CD4-positive, CD25-positive, alpha-beta regulatory T cell (primary cell): ENCODE measurements at regions not wholly inside any gene's neighbourhood (a gene's known extent, or its start where the extent isn't known, plus 50 kb on each side); places are given as distances from the start of the nearest gene placed in this dataset.

Experiments used
- ATAC-seq, 2 donors: fragments of 150-1000 bp; cut with Tn5 transposase; one replicate each; pipeline ENCODE4 v1.10.0; 2021; ENCODE audit warnings: low read depth in 2 of 2, moderate number of reproducible peaks in 2 of 2, moderate library complexity in 1 of 2
- DNase-seq, 3 donors: peaks; one replicate each; pipeline versions ENCODE4 v3.0.0 to v3.0.0-alpha.2; 2012 to 2022; ENCODE audit warnings: mixed read lengths in 1 of 3
- H3K27ac ChIP-seq: one replicate; pipeline ENCODE4 v1.7.0; 2013; ENCODE audit warnings: mild to moderate bottlenecking, low read length; ENCODE audit not compliant: insufficient read depth, poor library complexity, severe bottlenecking
- H3K27me3 ChIP-seq: one replicate; pipeline ENCODE4 v1.7.0; 2013; ENCODE audit warnings: low read length; ENCODE audit not compliant: control insufficient read depth, insufficient read depth
- H3K36me3 ChIP-seq: one replicate; pipeline ENCODE4 v1.7.0; 2013; ENCODE audit warnings: mild to moderate bottlenecking, low read length, moderate library complexity; ENCODE audit not compliant: control insufficient read depth, insufficient read depth
- H3K4me1 ChIP-seq: 2 replicates; pipeline ENCODE4 v1.7.0; 2013; ENCODE audit warnings: mild to moderate bottlenecking, low read length; ENCODE audit not compliant: insufficient read depth, control insufficient read depth, poor library complexity, severe bottlenecking
- H3K4me3 ChIP-seq: one replicate; pipeline ENCODE4 v1.7.0; 2013; ENCODE audit warnings: low read depth, mild to moderate bottlenecking, low read length, moderate library complexity
- H3K9me3 ChIP-seq, 2 experiments: 1 replicate in 1 of 2; 2 replicates in 1 of 2; pipeline ENCODE4 v1.7.0; 2013; ENCODE audit warnings: low read length in 2 of 2, mild to moderate bottlenecking in 1 of 2, moderate library complexity in 1 of 2; ENCODE audit not compliant: control insufficient read depth in 2 of 2
- H3K27ac Mint-ChIP-seq, 3 donors: one replicate each; pipeline ENCODE4 v1.8.0; 2020 to 2022; ENCODE audit warnings: mild to moderate bottlenecking in 3 of 3, mixed read lengths in 3 of 3, moderate library complexity in 2 of 3
- H3K27me3 Mint-ChIP-seq: one replicate; pipeline ENCODE4 v1.8.0; 2022; ENCODE audit warnings: mild to moderate bottlenecking, mixed read lengths
- H3K36me3 Mint-ChIP-seq: one replicate; pipeline ENCODE4 v1.8.0; 2020; ENCODE audit warnings: mixed read lengths
- H3K4me1 Mint-ChIP-seq, 4 donors: one replicate each; pipeline ENCODE4 v1.8.0; 2020 to 2022; ENCODE audit warnings: mixed read lengths in 4 of 4, mild to moderate bottlenecking in 1 of 4
- H3K4me3 Mint-ChIP-seq, 4 donors: one replicate each; pipeline ENCODE4 v1.8.0; 2020 to 2022; ENCODE audit warnings: mild to moderate bottlenecking in 4 of 4, mixed read lengths in 4 of 4, moderate library complexity in 3 of 4
- H3K9me3 Mint-ChIP-seq, 7 donors: one replicate each; pipeline ENCODE4 v1.8.0; 2020 to 2022; ENCODE audit warnings: mixed read lengths in 7 of 7, mild to moderate bottlenecking in 3 of 7, moderate library complexity in 2 of 7

DNA sequence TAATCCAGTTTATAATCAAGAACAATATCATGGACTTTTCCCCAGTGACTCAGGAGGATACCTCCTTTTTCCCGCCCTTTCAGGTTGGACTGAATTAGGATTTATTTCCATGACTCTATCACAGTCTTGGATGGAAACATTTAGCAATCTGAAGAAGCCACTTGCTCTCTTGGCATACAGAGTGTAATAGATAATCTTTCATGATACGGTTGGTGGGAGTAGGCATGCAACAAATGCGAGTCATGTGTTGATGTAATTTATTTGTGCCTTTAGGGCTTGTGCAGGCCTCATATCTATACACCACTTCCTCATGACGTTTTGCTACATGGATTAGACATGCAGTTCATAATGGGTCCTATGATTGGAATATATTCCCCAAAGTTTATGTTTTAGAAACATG is 54.2 kb upstream of the MCTP2 start:
- Histone ChIP-seq H3K27ac (no peak overlapping the region), H3K9me3 (no peaks in the 10 kb centered on the region), H3K4me3 (no peak overlapping the region), H3K4me1 (no peaks in the 10 kb centered on the region), H3K36me3 (no peaks in the 10 kb centered on the region), H3K27me3 (no peaks in the 10 kb centered on the region)
- Mint-ChIP-seq H3K9me3 (peaks cover 0 to 4% (median 0%) of the 10 kb centered on the region in 7 donors), H3K4me3 (no peak overlapping the region), H3K4me1 (no peaks in the 10 kb centered on the region), H3K27me3 (peaks cover 4% of the 10 kb centered on the region), H3K27ac (peak overlapping the region in 1 of 3 donors; percentile 3), H3K36me3 (no peaks in the 10 kb centered on the region)
- DNase-seq (no peak), ATAC-seq (no peak)

GRCh38 chr15:94175420-94175819 is 55.9 kb upstream of the MCTP2 start:
- H3K9me3 Mint-ChIP-seq: peaks cover 0 to 4% (median 0%) of the 10 kb centered on the region in 7 donors
- H3K9me3 ChIP-seq: no peaks in the 10 kb centered on the region
- no peak overlapping the region for H3K4me3 Mint-ChIP-seq
- H3K27me3 Mint-ChIP-seq: peaks cover 4% of the 10 kb centered on the region
- no peaks in the 10 kb centered on the region for H3K36me3 Mint-ChIP-seq
- H3K4me3 ChIP-seq: no peak overlapping the region
- H3K27me3 ChIP-seq: no peaks in the 10 kb centered on the region
- DNase-seq (no peak), ATAC-seq (no peak)
- H3K27ac Mint-ChIP-seq: no peak overlapping the region
- H3K27ac ChIP-seq: no peak overlapping the region
- no peaks in the 10 kb centered on the region for H3K4me1 ChIP-seq
- no peaks in the 10 kb centered on the region for H3K4me1 Mint-ChIP-seq
- H3K36me3 ChIP-seq: no peaks in the 10 kb centered on the region

GRCh38 chr15:94174399-94174802 is 57.0 kb upstream of the MCTP2 start:
- no peak overlapping the region for H3K4me3 Mint-ChIP-seq

DNA sequence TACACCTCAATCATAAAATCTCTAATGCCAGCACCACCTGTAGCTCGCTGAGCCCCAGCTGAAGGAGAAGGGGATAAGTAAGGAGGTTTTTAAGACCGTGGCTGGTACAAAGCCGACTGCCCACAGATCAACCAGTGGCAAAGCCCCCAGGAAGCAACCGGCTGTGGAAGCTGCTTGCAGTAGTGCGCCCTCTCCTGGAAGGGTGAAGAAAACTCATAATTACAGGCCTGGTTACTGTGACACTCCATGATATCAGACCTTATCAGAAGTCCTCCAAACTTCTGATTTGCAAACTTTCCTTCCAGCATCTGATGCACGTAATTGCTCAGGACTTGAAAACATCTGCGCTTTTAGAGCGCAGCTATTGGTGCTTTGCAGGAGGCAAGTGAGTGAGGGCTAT is 63.1 kb upstream of the MCTP2 start:
- Histone ChIP-seq H3K9me3 (no peaks in the 10 kb centered on the region), H3K4me1 (no peaks in the 10 kb centered on the region), H3K36me3 (no peaks in the 10 kb centered on the region), H3K4me3 (no peak overlapping the region), H3K27me3 (no peaks in the 10 kb centered on the region), H3K27ac (no peak overlapping the region)
- peaks cover 13% of the 10 kb centered on the region for H3K27me3 Mint-ChIP-seq
- H3K9me3 Mint-ChIP-seq: peaks cover 0 to 2% (median 0%) of the 10 kb centered on the region in 7 donors
- H3K27ac Mint-ChIP-seq: no peak overlapping the region
- H3K4me1 Mint-ChIP-seq: no peaks in the 10 kb centered on the region
- DNase-seq (peak in 1 of 3 donors; percentile 23), ATAC-seq (no peak)
- H3K4me3 Mint-ChIP-seq: no peak overlapping the region
- H3K36me3 Mint-ChIP-seq: no peaks in the 10 kb centered on the region

More at GRCh38 chr15:94174399-94174802, 57.0 kb upstream of the MCTP2 start:
- H3K27me3 ChIP-seq: no peaks in the 10 kb centered on the region
- peak; percentile 65 to 69 for ATAC-seq
- H3K27ac Mint-ChIP-seq: no peak overlapping the region
- no peak overlapping the region for H3K27ac ChIP-seq
- no peaks in the 10 kb centered on the region for H3K36me3 Mint-ChIP-seq
- no peaks in the 10 kb centered on the region for H3K9me3 ChIP-seq
- H3K4me1 Mint-ChIP-seq: no peaks in the 10 kb centered on the region
- no peaks in the 10 kb centered on the region for H3K4me1 ChIP-seq
- no peak for DNase-seq
- H3K4me3 ChIP-seq: no peak overlapping the region
- peaks cover 0 to 4% (median 0%) of the 10 kb centered on the region in 7 donors for H3K9me3 Mint-ChIP-seq
- H3K36me3 ChIP-seq: no peaks in the 10 kb centered on the region
- peaks cover 4% of the 10 kb centered on the region for H3K27me3 Mint-ChIP-seq

DNA sequence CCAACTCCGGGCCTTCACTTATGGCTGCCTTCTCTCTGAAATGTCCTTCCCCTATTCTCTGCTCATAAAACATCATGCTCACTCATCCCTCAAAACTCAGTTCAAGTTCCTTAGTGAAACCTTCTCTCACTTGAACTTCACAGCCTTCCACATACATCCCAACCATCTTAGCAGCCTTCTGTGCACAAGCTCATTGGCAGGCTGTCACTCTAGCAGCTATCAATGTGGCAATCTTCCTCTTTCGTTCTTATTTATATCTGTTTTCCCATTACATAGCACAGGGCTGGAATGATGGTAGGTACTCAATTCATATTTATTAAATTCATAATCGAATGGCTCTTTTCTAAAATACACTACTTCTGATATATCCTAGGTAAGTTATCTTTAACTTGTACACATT is 66.4 kb upstream of the MCTP2 start:
- H3K9me3 ChIP-seq: no peaks in the 10 kb centered on the region
- Mint-ChIP-seq H3K27me3 (peaks cover 9% of the 10 kb centered on the region), H3K36me3 (no peaks in the 10 kb centered on the region), H3K4me1 (no peaks in the 10 kb centered on the region), H3K9me3 (peaks cover 0 to 1% (median 0%) of the 10 kb centered on the region in 7 donors), H3K4me3 (no peak overlapping the region), H3K27ac (no peak overlapping the region)
- H3K4me1 ChIP-seq: no peaks in the 10 kb centered on the region
- no peak overlapping the region for H3K27ac ChIP-seq
- no peak for DNase-seq
- H3K27me3 ChIP-seq: no peaks in the 10 kb centered on the region
- ATAC-seq: no peak
- no peak overlapping the region for H3K4me3 ChIP-seq
- no peaks in the 10 kb centered on the region for H3K36me3 ChIP-seq

DNA sequence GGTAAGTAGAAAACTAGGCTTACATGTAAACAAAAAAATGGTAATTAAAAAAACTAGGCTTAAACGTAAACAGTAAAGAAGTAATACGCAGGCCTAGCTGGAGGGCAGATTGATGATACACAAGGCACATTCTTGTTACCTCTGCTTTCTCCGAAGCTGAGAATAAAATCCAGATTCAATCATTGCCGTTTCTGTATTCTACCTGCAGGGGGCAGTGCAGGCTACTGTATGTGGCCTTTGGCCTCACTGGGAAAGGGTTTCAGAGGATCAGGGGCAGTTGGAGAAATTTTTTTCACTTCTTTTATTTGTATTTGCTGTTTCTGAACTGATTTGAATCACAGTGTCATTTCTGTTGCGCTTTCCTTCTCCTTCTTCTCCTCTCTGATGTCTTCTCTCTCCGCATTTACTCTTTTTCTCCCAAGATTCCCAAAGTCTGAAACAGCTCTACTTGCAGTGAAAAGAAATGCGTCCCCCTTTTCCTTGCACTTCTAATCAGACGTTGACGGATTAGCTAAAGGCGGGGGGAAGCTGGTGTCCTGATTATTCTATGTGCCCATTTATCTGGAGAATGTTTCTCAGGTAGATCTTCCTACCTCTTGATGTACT is 67.1 kb upstream of the MCTP2 start:
- Histone ChIP-seq H3K27me3 (no peaks in the 10 kb centered on the region), H3K4me1 (no peaks in the 10 kb centered on the region), H3K9me3 (no peaks in the 10 kb centered on the region), H3K4me3 (no peak overlapping the region), H3K27ac (no peak overlapping the region), H3K36me3 (no peaks in the 10 kb centered on the region)
- DNase-seq (peak; percentile 17 to 53 (median 21)), ATAC-seq (no peak)
- H3K27ac Mint-ChIP-seq: no peak overlapping the region
- no peak overlapping the region for H3K4me3 Mint-ChIP-seq
- H3K9me3 Mint-ChIP-seq: peaks cover 0 to 1% (median 0%) of the 10 kb centered on the region in 7 donors
- no peaks in the 10 kb centered on the region for H3K36me3 Mint-ChIP-seq
- H3K27me3 Mint-ChIP-seq: peaks cover 9% of the 10 kb centered on the region
- no peaks in the 10 kb centered on the region for H3K4me1 Mint-ChIP-seq

DNA sequence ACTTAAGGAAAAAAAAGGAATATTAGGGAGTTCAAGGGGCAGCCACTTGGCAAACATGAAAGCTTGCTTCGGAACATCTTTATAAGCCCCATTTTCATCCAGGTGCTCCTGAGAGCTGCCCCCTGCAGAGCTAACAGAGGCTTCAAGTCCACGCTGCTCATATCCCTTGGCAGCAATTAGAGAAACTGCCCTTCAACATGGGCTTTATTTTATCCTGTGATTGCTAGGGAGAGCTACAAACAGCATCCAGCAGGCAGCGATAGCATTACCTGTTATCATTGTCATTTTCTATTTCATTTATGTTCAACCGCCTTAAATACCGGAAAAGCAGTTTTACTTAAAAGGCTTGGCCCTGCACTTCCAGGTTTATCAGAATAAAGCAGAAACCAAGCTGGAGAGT is 68.4 kb upstream of the MCTP2 start:
- no peak for ATAC-seq

GRCh38 chr15:94154255-94154654 is 77.1 kb upstream of the MCTP2 start:
- Mint-ChIP-seq H3K4me3 (no peak overlapping the region), H3K27ac (no peak overlapping the region), H3K4me1 (no peaks in the 10 kb centered on the region), H3K9me3 (peaks cover 0 to 8% (median 1%) of the 10 kb centered on the region in 7 donors), H3K36me3 (no peaks in the 10 kb centered on the region), H3K27me3 (no peaks in the 10 kb centered on the region)
- Histone ChIP-seq H3K27me3 (no peaks in the 10 kb centered on the region), H3K4me1 (no peaks in the 10 kb centered on the region), H3K36me3 (no peaks in the 10 kb centered on the region), H3K9me3 (no peaks in the 10 kb centered on the region), H3K27ac (no peak overlapping the region), H3K4me3 (no peak overlapping the region)
- no peak for ATAC-seq
- DNase-seq: no peak

More for the DNA sequence above, 68.4 kb upstream of the MCTP2 start:
- no peaks in the 10 kb centered on the region for H3K9me3 ChIP-seq
- H3K27ac Mint-ChIP-seq: no peak overlapping the region
- no peaks in the 10 kb centered on the region for H3K4me1 Mint-ChIP-seq
- no peaks in the 10 kb centered on the region for H3K4me1 ChIP-seq
- H3K4me3 Mint-ChIP-seq: no peak overlapping the region
- peaks cover 0 to 1% (median 0%) of the 10 kb centered on the region in 7 donors for H3K9me3 Mint-ChIP-seq
- DNase-seq: no peak
- H3K36me3 ChIP-seq: no peaks in the 10 kb centered on the region
- no peak overlapping the region for H3K27ac ChIP-seq
- no peak overlapping the region for H3K4me3 ChIP-seq
- H3K36me3 Mint-ChIP-seq: no peaks in the 10 kb centered on the region
- H3K27me3 Mint-ChIP-seq: peaks cover 9% of the 10 kb centered on the region
- H3K27me3 ChIP-seq: no peaks in the 10 kb centered on the region
